ENCODE measurements at regions not wholly inside any gene's neighbourhood (a gene's known extent, or its start where the extent isn't known, plus 50 kb on each side); places are given as distances from the start of the nearest gene placed in this dataset.

DNA sequence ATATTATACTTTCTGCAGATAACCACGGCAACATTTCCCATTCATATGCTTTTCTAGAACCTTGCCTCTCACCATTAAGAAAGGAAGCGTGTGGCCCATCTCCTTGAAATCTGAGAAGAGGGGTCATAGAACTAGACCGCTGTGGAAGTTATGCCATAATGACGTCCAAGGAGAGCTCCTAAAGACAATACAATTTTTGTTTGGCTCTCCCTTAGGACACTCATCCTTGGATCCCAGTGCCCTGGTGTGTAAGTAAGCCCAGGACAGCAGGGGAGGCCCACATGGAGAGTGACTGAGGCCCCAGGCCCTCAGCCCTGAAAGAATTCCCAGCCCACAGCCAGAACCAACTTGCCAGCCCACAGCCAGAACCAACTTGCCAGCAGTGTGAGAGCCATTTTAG, 379.6 kb downstream of the FOXA2 start (continued):
- TF ChIP-seq NANOG (IDR thresholded peaks at IDR 0.05; ENCODE audit: insufficient read depth, low read depth, low read length, poor library complexity, severe bottlenecking) (no peak), TAF7 (optimal IDR thresholded peaks at IDR 0.05; ENCODE audit: borderline replicate concordance, low read depth, low read length) (no peak)

All from H1 (cell line).